HG03354 (cell line): ENCODE measurements at regions not wholly inside any gene's neighbourhood (a gene's known extent, or its start where the extent isn't known, plus 50 kb on each side); places are given as distances from the start of the nearest gene placed in this dataset.

ENCODE experiments used
- ATAC-seq: cut with Tn5 transposase; IDR thresholded peaks from one replicate; pipeline ENCODE4 v1.9.1; 2021; ENCODE audit warnings: mild to moderate bottlenecking; ENCODE audit not compliant: unreplicated experiment, poor library complexity, severe bottlenecking

GRCh38 chr22:49483281-49483870 is 344.3 kb downstream of the BRD1 start:
- ATAC-seq: no peak

GRCh38 chr22:49482811-49483210 is 344.9 kb downstream of the BRD1 start:
- ATAC-seq: no peak

- no peak for ATAC-seq
Observed at GRCh38 chr22:49481659-49482399, 345.8 kb downstream of the BRD1 start.

- ATAC-seq: no peak
Observed at GRCh38 chr22:49480896-49481658, 346.6 kb downstream of the BRD1 start.

GRCh38 chr22:49480331-49480730 is 347.3 kb downstream of the BRD1 start:
- no peak for ATAC-seq

- ATAC-seq: no peak
Observed at GRCh38 chr22:49479566-49479965, 348.1 kb downstream of the BRD1 start.

- ATAC-seq: no peak
Observed at GRCh38 chr22:49476800-49477400, 350.8 kb downstream of the BRD1 start.

GRCh38 chr22:49476176-49476575 is 351.5 kb downstream of the BRD1 start:
- ATAC-seq: no peak

GRCh38 chr22:49475253-49475652 is 352.4 kb downstream of the BRD1 start:
- ATAC-seq: no peak

GRCh38 chr22:49473286-49473685 is 354.4 kb downstream of the BRD1 start:
- ATAC-seq: no peak

- ATAC-seq: no peak
Observed at GRCh38 chr22:49470741-49471503, 356.8 kb downstream of the BRD1 start.

GRCh38 chr22:49469896-49470740 is 357.6 kb downstream of the BRD1 start:
- no peak for ATAC-seq

GRCh38 chr22:49468487-49469198 is 359.0 kb downstream of the BRD1 start:
- ATAC-seq: no peak

GRCh38 chr22:49466878-49467595 is 360.6 kb downstream of the BRD1 start:
- ATAC-seq: no peak

- no peak for ATAC-seq
Observed at GRCh38 chr22:49464037-49464436, 363.6 kb downstream of the BRD1 start.

GRCh38 chr22:49462795-49463194 is 364.9 kb downstream of the BRD1 start:
- no peak for ATAC-seq

GRCh38 chr22:49462291-49462690 is 365.4 kb downstream of the BRD1 start:
- ATAC-seq: no peak

GRCh38 chr22:49461674-49462073 is 366.0 kb downstream of the BRD1 start:
- ATAC-seq: no peak
